ENCODE measurements at regions not wholly inside any gene's neighbourhood (a gene's known extent, or its start where the extent isn't known, plus 50 kb on each side); places are given as distances from the start of the nearest gene placed in this dataset.

GRCh38 chr4:79233820-79234219, 92.0 kb downstream of the NAA11 start:
- TF ChIP-seq POLR2A (IDR thresholded peaks at IDR 0.05; ENCODE audit: low read depth, low read length) (no peak), TAF1 (IDR thresholded peaks at IDR 0.05; ENCODE audit: borderline replicate concordance, low read depth, low read length) (no peak)
